Adipocyte (in vitro differentiated cells): ENCODE measurements at regions not wholly inside any gene's neighbourhood (a gene's known extent, or its start where the extent isn't known, plus 50 kb on each side); places are given as distances from the start of the nearest gene placed in this dataset.

ENCODE experiments used
- DNase-seq: peaks from one replicate; pipeline ENCODE4 v3.0.0-alpha.2; 2015; ENCODE audit warnings: low read depth
- H3K27me3 ChIP-seq: replicated peaks from 2 replicates; pipeline ENCODE4 v1.7.0; 2013; ENCODE audit warnings: mild to moderate bottlenecking, low read length, moderate library complexity; ENCODE audit not compliant: control insufficient read depth, insufficient read depth
- H3K36me3 ChIP-seq: 2 replicates; pipeline ENCODE4 v1.7.0; 2013; ENCODE audit warnings: low read length, mild to moderate bottlenecking, moderate library complexity; ENCODE audit not compliant: control insufficient read depth, insufficient read depth, severe bottlenecking
- H3K4me1 ChIP-seq: 2 replicates; pipeline ENCODE4 v1.7.0; 2013; ENCODE audit warnings: mild to moderate bottlenecking, low read length, moderate library complexity; ENCODE audit not compliant: control insufficient read depth, insufficient read depth
- H3K4me3 ChIP-seq: 2 replicates; pipeline ENCODE4 v1.7.0; 2013; ENCODE audit warnings: mild to moderate bottlenecking, low read length, moderate library complexity
- H3K9ac ChIP-seq: 2 replicates; pipeline ENCODE4 v1.7.0; 2013; ENCODE audit warnings: mild to moderate bottlenecking, low read length, moderate library complexity
- H3K9me3 ChIP-seq: 2 replicates; pipeline ENCODE4 v1.7.0; 2013; ENCODE audit warnings: mild to moderate bottlenecking, low read length, moderate library complexity; ENCODE audit not compliant: control insufficient read depth

GRCh38 chr10:24128066-24128730 lies 80.7 kb upstream of the KIAA1217 start:
- DNase-seq, result no peak
- Histone ChIP-seq H3K27me3 (no peaks in the 10 kb centered on the region), H3K4me1 (peaks cover 24% of the 10 kb centered on the region), H3K9me3 (no peaks in the 10 kb centered on the region), H3K4me3 (peak overlapping the region; percentile 25), H3K36me3 (no peaks in the 10 kb centered on the region), H3K9ac (no peak overlapping the region)

GRCh38 chr10:24132741-24133140 lies 76.2 kb upstream of the KIAA1217 start:
- DNase-seq, result no peak
- Histone ChIP-seq H3K4me3 (no peak overlapping the region), H3K9me3 (no peaks in the 10 kb centered on the region), H3K36me3 (no peaks in the 10 kb centered on the region), H3K27me3 (no peaks in the 10 kb centered on the region), H3K4me1 (peaks cover 15% of the 10 kb centered on the region), H3K9ac (no peak overlapping the region)

GRCh38 chr10:24133835-24134234 lies 75.1 kb upstream of the KIAA1217 start:
- no peaks in the 10 kb centered on the region for H3K9me3 ChIP-seq
- H3K27me3 ChIP-seq, result no peaks in the 10 kb centered on the region
- no peak overlapping the region for H3K4me3 ChIP-seq
- DNase-seq, result no peak
- H3K36me3 ChIP-seq, result no peaks in the 10 kb centered on the region
- no peak overlapping the region for H3K9ac ChIP-seq
- H3K4me1 ChIP-seq, result peaks cover 4% of the 10 kb centered on the region

- no peaks in the 10 kb centered on the region for H3K36me3 ChIP-seq
- peaks cover 4% of the 10 kb centered on the region for H3K4me1 ChIP-seq
- peaks cover 6% of the 10 kb centered on the region for H3K9me3 ChIP-seq
- H3K9ac ChIP-seq, result no peak overlapping the region
- no peak for DNase-seq
- no peaks in the 10 kb centered on the region for H3K27me3 ChIP-seq
- H3K4me3 ChIP-seq, result no peak overlapping the region
These were observed 72.9 kb upstream of the KIAA1217 start for GRCh38 chr10:24136070-24136469.

GRCh38 chr10:24147321-24147720 lies 61.6 kb upstream of the KIAA1217 start:
- H3K4me3 ChIP-seq, result no peak overlapping the region

GRCh38 chr10:24149640-24150039 lies 59.3 kb upstream of the KIAA1217 start:
- no peak for DNase-seq
- Histone ChIP-seq H3K4me3 (no peak overlapping the region), H3K27me3 (no peaks in the 10 kb centered on the region), H3K9ac (no peak overlapping the region), H3K36me3 (no peaks in the 10 kb centered on the region), H3K9me3 (no peaks in the 10 kb centered on the region), H3K4me1 (peaks cover 19% of the 10 kb centered on the region)

More at GRCh38 chr10:24147321-24147720, 61.6 kb upstream of the KIAA1217 start:
- DNase-seq, result no peak
- H3K4me1 ChIP-seq, result peaks cover 17% of the 10 kb centered on the region
- no peak overlapping the region for H3K9ac ChIP-seq
- no peaks in the 10 kb centered on the region for H3K36me3 ChIP-seq
- no peaks in the 10 kb centered on the region for H3K9me3 ChIP-seq
- H3K27me3 ChIP-seq, result no peaks in the 10 kb centered on the region

- no peaks in the 10 kb centered on the region for H3K9me3 ChIP-seq
- no peaks in the 10 kb centered on the region for H3K36me3 ChIP-seq
- no peaks in the 10 kb centered on the region for H3K27me3 ChIP-seq
- no peak for DNase-seq
- H3K9ac ChIP-seq, result no peak overlapping the region
- H3K4me3 ChIP-seq, result no peak overlapping the region
- peaks cover 19% of the 10 kb centered on the region for H3K4me1 ChIP-seq
These were observed 58.1 kb upstream of the KIAA1217 start for GRCh38 chr10:24150853-24151252.

GRCh38 chr10:24152270-24152669 lies 56.7 kb upstream of the KIAA1217 start:
- DNase-seq, result no peak
- peaks cover 19% of the 10 kb centered on the region for H3K4me1 ChIP-seq
- H3K9me3 ChIP-seq, result no peaks in the 10 kb centered on the region
- no peaks in the 10 kb centered on the region for H3K36me3 ChIP-seq
- no peak overlapping the region for H3K9ac ChIP-seq
- no peak overlapping the region for H3K4me3 ChIP-seq
- no peaks in the 10 kb centered on the region for H3K27me3 ChIP-seq

GRCh38 chr10:24153031-24153430 lies 55.9 kb upstream of the KIAA1217 start:
- Histone ChIP-seq H3K4me1 (peaks cover 19% of the 10 kb centered on the region), H3K4me3 (no peak overlapping the region), H3K9ac (no peak overlapping the region), H3K36me3 (no peaks in the 10 kb centered on the region), H3K9me3 (no peaks in the 10 kb centered on the region), H3K27me3 (no peaks in the 10 kb centered on the region)
- DNase-seq, result no peak

GRCh38 chr10:24153537-24153936 lies 55.4 kb upstream of the KIAA1217 start:
- no peak for DNase-seq
- no peaks in the 10 kb centered on the region for H3K9me3 ChIP-seq
- H3K4me1 ChIP-seq, result peaks cover 17% of the 10 kb centered on the region
- no peak overlapping the region for H3K4me3 ChIP-seq
- no peaks in the 10 kb centered on the region for H3K36me3 ChIP-seq
- no peaks in the 10 kb centered on the region for H3K27me3 ChIP-seq
- H3K9ac ChIP-seq, result no peak overlapping the region

- Histone ChIP-seq H3K27me3 (no peaks in the 10 kb centered on the region), H3K4me3 (no peak overlapping the region), H3K4me1 (peaks cover 9% of the 10 kb centered on the region), H3K9me3 (no peaks in the 10 kb centered on the region), H3K36me3 (no peaks in the 10 kb centered on the region), H3K9ac (no peak overlapping the region)
- DNase-seq, result no peak
These were observed 52.3 kb upstream of the KIAA1217 start for GRCh38 chr10:24156686-24157085.

- Histone ChIP-seq H3K4me3 (no peak overlapping the region), H3K27me3 (no peaks in the 10 kb centered on the region), H3K9ac (no peak overlapping the region), H3K9me3 (no peaks in the 10 kb centered on the region), H3K36me3 (no peaks in the 10 kb centered on the region), H3K4me1 (peaks cover under 1% of the 10 kb centered on the region)
- no peak for DNase-seq
These were observed 51.4 kb upstream of the KIAA1217 start for GRCh38 chr10:24157567-24157966.
